K562 (cell line): ENCODE measurements at regions not wholly inside any gene's neighbourhood (a gene's known extent, or its start where the extent isn't known, plus 50 kb on each side); places are given as distances from the start of the nearest gene placed in this dataset.

Experiments used
- ATAC-seq: fragments of 200-7000 bp; cut with Tn5 transposase; 3 replicates; pipeline ENCODE4 v1.9.1; 2020; ENCODE audit warnings: moderate library complexity
- BruUV-seq: library from RNA; stranded (reverse); fragments of 400-500 nt; replicated peaks from 2 replicates; lab custom pipeline; 2021; lab: Mats Ljungman, UMichigan
- CTCF ChIA-PET: fragments of 300-600 bp; formaldehyde crosslinking; extraction: SDS; loops from one replicate; lab custom pipeline; 2021; ENCODE audit warnings: low intra/inter-chr PET ratio; lab: Yijun Ruan, JAX
- POLR2A ChIA-PET: fragments of 300-600, 350-650 bp; sonication (Branson Sonifier 250); formaldehyde crosslinking; extraction: SDS; loops from one replicate; lab custom pipeline; 2021; ENCODE audit warnings: antibody characterized with exemption, inconsistent platforms; lab: Yijun Ruan, JAX
- DNase-seq, 4 experiments: peaks; one replicate each; pipeline versions ENCODE4 v3.0.0 to v3.0.0-alpha.2; 2011 to 2018; ENCODE audit warnings: low spot score in 3 of 4, mixed read lengths in 3 of 4; ENCODE audit errors: extremely low read depth in 1 of 4
- FAIRE-seq: peaks from 2 replicates; lab custom pipeline; 2011; peaks lifted over from hg19 to GRCh38; lab: Jason Lieb, UNC
- H2AFZ ChIP-seq: 2 replicates; pipeline ENCODE4 v1.6.0; 2011; ENCODE audit warnings: low read depth, low read length, control low read depth, inconsistent platforms
- H3K27ac ChIP-seq: fragments of 200-600 bp; 3 replicates; pipeline ENCODE4 v1.8.0; 2011; ENCODE audit warnings: low read depth, mild to moderate bottlenecking, control low read depth, inconsistent platforms, low read length, moderate library complexity, mixed read lengths; ENCODE audit errors: extremely low read depth
- H3K27me3 ChIP-seq, 2 experiments: fragments of 300-600 bp in 1 of 2; 2 replicates in 1 of 2; 3 replicates in 1 of 2; pipeline versions ENCODE4 v1.6.0 to v1.8.0; 2011; ENCODE audit warnings: inconsistent platforms in 2 of 2, low read length in 2 of 2, mild to moderate bottlenecking in 1 of 2, mixed read lengths in 1 of 2, moderate library complexity in 1 of 2; ENCODE audit not compliant: control insufficient read depth in 2 of 2, insufficient read depth in 2 of 2
- H3K36me3 ChIP-seq: fragments of 300-600 bp; 3 replicates; pipeline ENCODE4 v1.8.0; 2011; ENCODE audit warnings: mild to moderate bottlenecking, low read length, inconsistent platforms; ENCODE audit not compliant: control insufficient read depth, insufficient read depth
- H3K4me1 ChIP-seq, 2 experiments: fragments of 200-600 bp in 1 of 2; replicated peaks in 1 of 2; 2 replicates in 1 of 2; 3 replicates in 1 of 2; pipeline versions ENCODE4 v1.5.1 to v1.8.0; 2011; ENCODE audit warnings: inconsistent platforms in 2 of 2, low read length in 2 of 2, mild to moderate bottlenecking in 1 of 2, mixed read lengths in 1 of 2, moderate library complexity in 1 of 2; ENCODE audit not compliant: control insufficient read depth in 2 of 2, insufficient read depth in 2 of 2
- H3K4me2 ChIP-seq: 2 replicates; pipeline ENCODE4 v1.6.1; 2011; ENCODE audit warnings: low read length, control low read depth, inconsistent platforms, mixed read lengths; ENCODE audit not compliant: insufficient read depth
- H3K4me3 ChIP-seq: fragments of 200-600 bp; sonication (generic), shearing (Covaris generic); 2 replicates; pipeline ENCODE4 v1.5.1; 2016; ENCODE audit warnings: control low read depth, inconsistent platforms
- H3K79me2 ChIP-seq: fragments of 200-600 bp; 3 replicates; pipeline ENCODE4 v1.8.0; 2011; ENCODE audit warnings: low read length, inconsistent platforms; ENCODE audit not compliant: control insufficient read depth, insufficient read depth
- H3K9ac ChIP-seq, 2 experiments: 2 replicates each; pipeline versions ENCODE4 v1.6.0 to v1.6.1; 2011; ENCODE audit warnings: low read depth in 2 of 2, low read length in 2 of 2, control low read depth in 1 of 2, inconsistent platforms in 1 of 2, mild to moderate bottlenecking in 1 of 2, mixed read lengths in 1 of 2; ENCODE audit not compliant: insufficient read depth in 1 of 2
- H3K9me1 ChIP-seq: one replicate; pipeline ENCODE4 v1.6.0; 2011; ENCODE audit warnings: inconsistent platforms, mild to moderate bottlenecking, low read length, moderate library complexity; ENCODE audit not compliant: control insufficient read depth, insufficient read depth
- H3K9me3 ChIP-seq: replicated peaks from 2 replicates; pipeline ENCODE4 v1.5.1; 2011; ENCODE audit warnings: low read depth, low read length, inconsistent platforms; ENCODE audit not compliant: control insufficient read depth, insufficient read depth
- H4K20me1 ChIP-seq: replicated peaks from 2 replicates; pipeline ENCODE4 v1.6.1; 2011; ENCODE audit warnings: low read length, inconsistent platforms, mixed read lengths; ENCODE audit not compliant: control insufficient read depth, insufficient read depth
- CBFA2T3 ChIP-seq: fragments of 450-650 bp; IDR thresholded peaks from 2 replicates; pipeline ENCODE4 v1.6.1; 2017
- CEBPG ChIP-seq, 3 experiments: fragments of 200-800 bp in 1 of 3; sonication (Bioruptor generic) in 1 of 3; sonication (generic) in 1 of 3; formaldehyde crosslinking in 1 of 3; IDR thresholded peaks in 2 of 3; conservative IDR thresholded peaks in 1 of 3; 2 replicates each; pipeline versions ENCODE4 v1.6.1 to v1.8.0; 2016 to 2022; ENCODE audit warnings: missing compliant biosample characterization in 2 of 3, missing genetic modification characterization in 2 of 3, mild to moderate bottlenecking in 1 of 3, missing genetic modification reagents in 1 of 3
- ETV5 ChIP-seq: sonication (generic); formaldehyde crosslinking; IDR thresholded peaks from 2 replicates; pipeline ENCODE4 v1.4.0; 2020; ENCODE audit warnings: low read depth, mild to moderate bottlenecking, missing genetic modification reagents
- GATAD2A ChIP-seq: fragments of 450-650 bp; IDR thresholded peaks from 2 replicates; pipeline ENCODE4 v1.6.1; 2017
- KLF10 ChIP-seq: fragments of 250-450 bp; sonication (Bioruptor Pico); IDR thresholded peaks from 2 replicates; pipeline ENCODE4 v1.6.1; 2021; ENCODE audit warnings: matching md5 sums
- MCM3 ChIP-seq: fragments of 450-650 bp; IDR thresholded peaks from 2 replicates; pipeline ENCODE4 v1.6.1; 2016
- TAF15 ChIP-seq: fragments of 200-400 bp; formaldehyde crosslinking; IDR thresholded peaks from 2 replicates; pipeline ENCODE4 v1.6.1; 2017; ENCODE audit warnings: mild to moderate bottlenecking, low read depth, low read length, moderate library complexity
- ZNF175 ChIP-seq: fragments of 200-800 bp; sonication (Bioruptor generic); IDR thresholded peaks from 2 replicates; pipeline ENCODE4 v1.6.1; 2016; ENCODE audit warnings: low read depth, mild to moderate bottlenecking, missing genetic modification characterization, missing compliant biosample characterization
- ZNF197 ChIP-seq: fragments of 200-800 bp; sonication (Bioruptor generic); IDR thresholded peaks from 2 replicates; pipeline ENCODE4 v1.6.1; 2016; ENCODE audit warnings: low read depth, missing genetic modification characterization, missing compliant biosample characterization
- WGBS: fragments of 100-300 bp; shearing (Covaris generic); methylation state at CpG from one replicate; pipeline ENCODE4 v1.1.6; 2016; ENCODE audit warnings: low coverage, mixed read lengths; ENCODE audit not compliant: insufficient coverage; ENCODE audit errors: missing lambda C conversion rate; 5-methylcytosine and 5-hydroxymethylcytosine counted together
- in situ Hi-C: fragments of 300-500 bp; cut with MboI; formaldehyde crosslinking; loops from 4 replicates; pipeline ENCODE4 v1.15.0; 2018; ENCODE audit warnings: inconsistent platforms, mixed read lengths
- intact Hi-C: fragments of 100-400 bp; cut with micrococcal nuclease; formaldehyde crosslinking; loops from 2 replicates; pipeline ENCODE4 v1.14.2; 2022
- TF ChIP-seq, protein P1 (sequence below): fragments of 250-450 bp; sonication (Bioruptor Pico); IDR thresholded peaks from 2 replicates; pipeline ENCODE4 v1.5.0; 2021; ENCODE audit warnings: mild to moderate bottlenecking, moderate library complexity

GRCh38 chr20:11098888-11099287 is 425.1 kb upstream of the JAG1 start:
- ATAC-seq (no peak), FAIRE-seq (no peak)

More at GRCh38 chr20:11098888-11099287, 425.1 kb upstream of the JAG1 start:
- CTCF ChIA-PET = no interaction called here
- H3K9me3 ChIP-seq = no peaks in the 10 kb centered on the region
- no peaks in the 10 kb centered on the region for H3K36me3 ChIP-seq
- H3K79me2 ChIP-seq = no peaks in the 10 kb centered on the region
- no TSS peak for BruUV-seq
- in situ Hi-C loops = no loop called here
- H2AFZ ChIP-seq = no peak overlapping the region
- no peak overlapping the region for H3K4me2 ChIP-seq
- H4K20me1 ChIP-seq = no peaks in the 10 kb centered on the region
- no peak overlapping the region for H3K27ac ChIP-seq
- no peak overlapping the region for H3K4me3 ChIP-seq
- no peak for TF ChIP-seq ZNF197 (CRISPR knock-in tag)
- TF ChIP-seq CBFA2T3 = no peak
- TF ChIP-seq CEBPG (CRISPR knock-in tag; IDR thresholded peaks at IDR 0.05) = no peak
- no peak for TF ChIP-seq CEBPG (tag; conservative IDR thresholded peaks at IDR 0.05 in 1 of 2, IDR thresholded peaks at IDR 0.05 in 1 of 2)
- TF ChIP-seq ZNF175 = no peak
- TF ChIP-seq MCM3 = no peak
- TF ChIP-seq ETV5 (CRISPR knock-in tag) = no peak
- no peak for TF ChIP-seq KLF10 (CRISPR knock-in tag)
- TF ChIP-seq, protein P1, sequence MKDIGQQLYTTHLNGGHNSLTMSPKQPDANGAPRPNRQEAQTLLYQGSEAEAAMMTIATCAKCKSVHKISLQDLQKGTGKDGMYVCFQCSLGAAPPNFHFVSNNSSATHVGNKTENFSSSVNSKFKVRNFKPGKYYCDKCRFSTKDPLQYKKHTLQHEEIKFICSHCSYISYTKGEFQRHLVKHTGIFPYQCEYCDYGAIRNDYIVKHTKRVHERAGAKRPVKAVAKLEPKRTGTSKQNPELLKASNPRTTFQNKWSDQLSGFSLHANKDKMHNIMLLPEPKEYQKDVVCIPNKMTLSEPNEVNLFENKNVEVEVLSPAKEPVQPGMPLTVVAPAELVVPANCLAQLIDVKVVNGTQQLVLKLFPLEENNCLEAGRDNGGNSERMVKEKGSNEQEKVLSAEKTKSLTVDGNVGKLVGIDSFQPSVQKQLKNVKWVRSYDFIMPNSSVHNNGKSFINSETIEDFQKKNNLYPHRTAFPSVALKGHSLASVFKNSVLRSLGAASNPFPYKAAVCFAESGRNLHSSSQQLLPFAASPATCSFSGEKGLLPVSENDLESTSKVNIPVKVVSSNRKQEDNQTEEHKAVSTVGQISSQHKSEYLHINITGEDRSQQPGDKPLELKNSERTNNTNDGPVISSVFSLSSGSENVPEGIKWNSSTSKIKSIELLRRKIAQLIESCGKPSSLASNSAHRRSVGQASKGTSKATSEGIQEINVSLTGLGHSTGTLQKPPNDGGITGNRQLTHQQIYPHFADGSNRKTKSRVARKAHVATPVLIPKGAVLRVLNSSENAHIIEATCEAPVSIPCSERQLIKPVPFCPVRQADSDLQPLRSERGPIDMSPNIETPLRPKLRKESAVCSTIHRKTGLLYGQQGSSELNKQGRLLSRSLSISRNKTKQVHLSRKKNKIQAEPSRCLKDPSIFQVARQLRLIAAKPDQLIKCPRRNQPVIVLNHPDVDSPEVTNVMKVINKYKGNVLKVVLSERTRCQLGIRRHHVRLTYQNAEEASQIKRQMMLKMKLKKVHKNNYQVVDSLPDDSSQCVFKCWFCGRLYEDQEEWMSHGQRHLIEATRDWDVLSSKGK (CRISPR knock-in tag) = no peak
- TF ChIP-seq TAF15 = no peak
- no peak for TF ChIP-seq GATAD2A
- H3K27me3 ChIP-seq = no peaks in the 10 kb centered on the region
- no peak overlapping the region for H3K9ac ChIP-seq
- H3K4me1 ChIP-seq = no peaks in the 10 kb centered on the region
- 8% methylated on average over 1 of the region's 1 CpG for WGBS
- no peaks in the 10 kb centered on the region for H3K9me1 ChIP-seq
- intact Hi-C loops = no loop called here
- POLR2A ChIA-PET = no interaction called here
- no peak for DNase-seq
